GM12878 (cell line): ENCODE measurements at regions not wholly inside any gene's neighbourhood (a gene's known extent, or its start where the extent isn't known, plus 50 kb on each side); places are given as distances from the start of the nearest gene placed in this dataset.

Source experiments
- ATAC-seq: fragments of 200-7000 bp; cut with Tn5 transposase; 3 replicates; pipeline ENCODE4 v1.9.1; 2020; ENCODE audit warnings: mild to moderate bottlenecking, moderate library complexity
- BruUV-seq: library from RNA; stranded (reverse); fragments of 400-500 nt; replicated peaks from 2 replicates; lab custom pipeline; 2021; lab: Mats Ljungman, UMichigan
- CTCF ChIA-PET: fragments of 300-600 bp; sonication (Branson Sonifier 250); formaldehyde crosslinking; extraction: SDS; loops from one replicate; lab custom pipeline; 2021; ENCODE audit warnings: inconsistent platforms; lab: Yijun Ruan, JAX
- POLR2A ChIA-PET: fragments of 350-600 bp; formaldehyde crosslinking; extraction: SDS; loops from one replicate; lab custom pipeline; 2021; ENCODE audit warnings: inconsistent platforms; lab: Charles Lee
- RAD21 ChIA-PET: fragments of 300-600 bp; sonication (Branson Sonifier 250); formaldehyde crosslinking; loops from one replicate; lab custom pipeline; 2023; ENCODE audit warnings: antibody characterized with exemption; ENCODE audit not compliant: unreplicated experiment; lab: Charles Lee
- SMC1A ChIA-PET: fragments of 300-600 bp; sonication (Branson Sonifier 250); formaldehyde crosslinking; loops from one replicate; lab custom pipeline; 2023; ENCODE audit not compliant: unreplicated experiment, uncharacterized antibody; lab: Charles Lee
- DNase-seq: peaks from one replicate; pipeline ENCODE4 v3.0.0-alpha.2; 2011; ENCODE audit warnings: low read depth, low spot score
- FAIRE-seq: peaks from 3 replicates; lab custom pipeline; 2011; peaks lifted over from hg19 to GRCh38; lab: Jason Lieb, UNC
- H2AFZ ChIP-seq: 2 replicates; pipeline ENCODE4 v1.6.0; 2011; ENCODE audit warnings: low read depth, low read length, control low read depth; ENCODE audit not compliant: control insufficient read depth
- H3K27ac ChIP-seq: 2 replicates; pipeline ENCODE4 v1.5.1; 2011; ENCODE audit warnings: control low read depth; ENCODE audit not compliant: control insufficient read depth, insufficient read depth
- H3K27me3 ChIP-seq, 2 experiments: replicated peaks in 1 of 2; 2 replicates each; pipeline versions ENCODE4 v1.6.0 to v1.6.1; 2011; ENCODE audit warnings: low read length in 1 of 2; ENCODE audit not compliant: control insufficient read depth in 2 of 2, insufficient read depth in 2 of 2
- H3K36me3 ChIP-seq, 2 experiments: 2 replicates each; pipeline ENCODE4 v1.5.1; 2011; ENCODE audit warnings: low read length in 1 of 2; ENCODE audit not compliant: control insufficient read depth in 2 of 2, insufficient read depth in 2 of 2
- H3K4me1 ChIP-seq: 2 replicates; pipeline ENCODE4 v1.6.1; 2011; ENCODE audit warnings: mild to moderate bottlenecking, low read length, moderate library complexity, mixed read lengths; ENCODE audit not compliant: control insufficient read depth, insufficient read depth
- H3K4me2 ChIP-seq: 2 replicates; pipeline ENCODE4 v1.6.0; 2011; ENCODE audit warnings: control low read depth; ENCODE audit not compliant: control insufficient read depth, insufficient read depth
- H3K4me3 ChIP-seq: fragments of 200-600 bp; sonication (generic); 2 replicates; pipeline ENCODE4 v1.5.1; 2016
- H3K79me2 ChIP-seq: 2 replicates; pipeline ENCODE4 v1.6.0; 2011; ENCODE audit warnings: low read length; ENCODE audit not compliant: control insufficient read depth, insufficient read depth
- H3K9ac ChIP-seq: 2 replicates; pipeline ENCODE4 v1.8.0; 2011; ENCODE audit warnings: low read length, control low read depth, mixed read lengths; ENCODE audit not compliant: control insufficient read depth, insufficient read depth
- H3K9me3 ChIP-seq: replicated peaks from 3 replicates; pipeline ENCODE4 v1.5.1; 2011; ENCODE audit warnings: mild to moderate bottlenecking, low read length; ENCODE audit not compliant: control insufficient read depth, insufficient read depth
- H4K20me1 ChIP-seq: 2 replicates; pipeline ENCODE4 v1.6.0; 2011; ENCODE audit not compliant: control insufficient read depth, insufficient read depth
- EP300 ChIP-seq, 2 experiments: fragments of 150-350 bp in 1 of 2; IDR thresholded peaks; 2 replicates each; pipeline ENCODE4 v1.6.1; 2011 to 2012; ENCODE audit warnings: low read depth in 2 of 2, low read length in 2 of 2, borderline replicate concordance in 1 of 2, improper control_type of control experiment in 1 of 2, inconsistent platforms in 1 of 2; ENCODE audit not compliant: control insufficient read depth in 1 of 2
- NFXL1 ChIP-seq: fragments of 450-650 bp; IDR thresholded peaks from 2 replicates; pipeline ENCODE4 v1.6.1; 2017; ENCODE audit warnings: antibody characterized with exemption, mild to moderate bottlenecking, borderline replicate concordance
- RUNX3 ChIP-seq: IDR thresholded peaks from 2 replicates; pipeline ENCODE4 v1.6.1; 2012; ENCODE audit warnings: low read length, inconsistent platforms
- ZNF687 ChIP-seq: fragments of 450-650 bp; IDR thresholded peaks from 2 replicates; pipeline ENCODE4 v1.6.1; 2017; ENCODE audit warnings: mild to moderate bottlenecking, moderate library complexity
- WGBS: methylation state at CpG from one replicate; pipeline ENCODE4 v1.1.6; 2016; ENCODE audit warnings: low lambda C conversion rate; ENCODE audit not compliant: insufficient replicate concordance, insufficient coverage; ENCODE audit errors: missing lambda C conversion rate; 5-methylcytosine and 5-hydroxymethylcytosine counted together
- in situ Hi-C: fragments of 300-500 bp; cut with MboI; formaldehyde crosslinking; loops from 9 replicates; pipeline ENCODE4 v1.14.3; 2018; ENCODE audit warnings: mixed read lengths
- intact Hi-C: fragments of 100-400 bp; cut with micrococcal nuclease; formaldehyde crosslinking; loops from one replicate; pipeline ENCODE4 v1.14.2; 2022; ENCODE audit not compliant: unreplicated experiment

GRCh38 chr7:156459067-156459466 is 181.5 kb upstream of the RNF32 start:
- intact Hi-C loops = no loop called here
- no peak overlapping the region for H3K4me3 ChIP-seq
- H3K27me3 ChIP-seq = no peaks in the 10 kb centered on the region; a peak in 2 of 4 replicates
- H3K9ac ChIP-seq = no peak overlapping the region
- no peak overlapping the region for H3K4me2 ChIP-seq
- no peak overlapping the region for H2AFZ ChIP-seq
- in situ Hi-C loops = no loop called here
- no peaks in the 10 kb centered on the region for H3K79me2 ChIP-seq
- CTCF ChIA-PET = no interaction called here
- TF ChIP-seq NFXL1 = no peak
- SMC1A ChIA-PET = interaction anchor here (2.2 kb wide), 1 partner anchor 10 kb away, joined by 9 read pairs; no protein-coding TSS in a partner anchor
- no peak for ATAC-seq
- H3K9me3 ChIP-seq = no peaks in the 10 kb centered on the region
- no peak for FAIRE-seq
- no peaks in the 10 kb centered on the region for H3K4me1 ChIP-seq
- no peaks in the 10 kb centered on the region for H4K20me1 ChIP-seq
- BruUV-seq = no TSS peak
- POLR2A ChIA-PET = no interaction called here
- H3K27ac ChIP-seq = no peak overlapping the region
- RAD21 ChIA-PET = no interaction called here
- 0% methylated on average over 1 of the region's 1 CpG for WGBS
- no peaks in the 10 kb centered on the region for H3K36me3 ChIP-seq
- DNase-seq = no peak

GRCh38 chr7:156458011-156458410 is 182.6 kb upstream of the RNF32 start:
- Histone ChIP-seq H3K4me3 (no peak overlapping the region), H3K79me2 (no peaks in the 10 kb centered on the region), H3K4me2 (no peak overlapping the region), H3K4me1 (no peaks in the 10 kb centered on the region), H2AFZ (no peak overlapping the region), H3K27ac (no peak overlapping the region), H3K36me3 (no peaks in the 10 kb centered on the region), H3K9ac (no peak overlapping the region), H3K27me3 (no peaks in the 10 kb centered on the region; a peak in 1 of 4 replicates), H4K20me1 (no peaks in the 10 kb centered on the region), H3K9me3 (no peaks in the 10 kb centered on the region)
- in situ Hi-C loops (no loop called here), intact Hi-C loops (no loop called here)
- FAIRE-seq = no peak
- CTCF ChIA-PET = no interaction called here
- no TSS peak for BruUV-seq
- SMC1A ChIA-PET = no interaction called here
- 59% methylated on average over 15 of the region's 16 CpGs for WGBS
- ATAC-seq = no peak
- POLR2A ChIA-PET = no interaction called here
- RAD21 ChIA-PET = no interaction called here
- TF ChIP-seq RUNX3 (no peak), ZNF687 (no peak), EP300 (IDR thresholded peaks at IDR 0.05; ENCODE audit: borderline replicate concordance in 1 of 2, control insufficient read depth in 1 of 2, low read depth in 2 of 2, low read length in 2 of 2) (no peak)
- TF ChIP-seq, all 136 proteins: peak for 0
- no peak for DNase-seq
